Natural killer cell (primary cell): ENCODE measurements at regions not wholly inside any gene's neighbourhood (a gene's known extent, or its start where the extent isn't known, plus 50 kb on each side); places are given as distances from the start of the nearest gene placed in this dataset.

ENCODE experiments used
- ATAC-seq, 3 donors: fragments of 150-1000 bp in 2 of 3; fragments of 200-7000 bp in 1 of 3; cut with Tn5 transposase; 1 replicate in 1 of 3; 2 replicates in 2 of 3; pipeline ENCODE4 v1.10.0; 2021; ENCODE audit warnings: mild to moderate bottlenecking in 2 of 3, moderate library complexity in 2 of 3
- DNase-seq, 2 donors: peaks; one replicate each; pipeline versions ENCODE4 v3.0.0 to v3.0.0-alpha.2; 2013 to 2021; ENCODE audit warnings: mixed read lengths in 1 of 2
- H3K27ac ChIP-seq: one replicate; pipeline ENCODE4 v1.5.1; 2013; ENCODE audit warnings: mild to moderate bottlenecking, low read length
- H3K27me3 ChIP-seq: one replicate; pipeline ENCODE4 v1.6.1; 2013; ENCODE audit warnings: low read length; ENCODE audit not compliant: control insufficient read depth, insufficient read depth
- H3K36me3 ChIP-seq: one replicate; pipeline ENCODE4 v1.6.1; 2013; ENCODE audit warnings: low read length; ENCODE audit not compliant: control insufficient read depth, insufficient read depth
- H3K4me1 ChIP-seq: one replicate; pipeline ENCODE4 v1.6.1; 2013; ENCODE audit warnings: low read length; ENCODE audit not compliant: control insufficient read depth, insufficient read depth
- H3K4me3 ChIP-seq: one replicate; pipeline ENCODE4 v1.5.1; 2013; ENCODE audit warnings: low read length
- H3K9me3 ChIP-seq: one replicate; pipeline ENCODE4 v1.6.1; 2013; ENCODE audit warnings: low read length; ENCODE audit not compliant: control insufficient read depth, insufficient read depth
- H3K27ac Mint-ChIP-seq, 2 donors: one replicate each; pipeline ENCODE4 v1.8.0; 2022; ENCODE audit warnings: mild to moderate bottlenecking in 2 of 2, mixed read lengths in 2 of 2, moderate library complexity in 1 of 2
- H3K27me3 Mint-ChIP-seq, 2 donors: one replicate each; pipeline ENCODE4 v1.8.0; 2022; ENCODE audit warnings: low read depth in 2 of 2, mixed read lengths in 2 of 2
- H3K36me3 Mint-ChIP-seq: one replicate; pipeline ENCODE4 v1.8.0; 2022; ENCODE audit warnings: mixed read lengths
- H3K4me1 Mint-ChIP-seq, 2 donors: one replicate each; pipeline ENCODE4 v1.8.0; 2022; ENCODE audit warnings: mixed read lengths in 2 of 2
- H3K4me3 Mint-ChIP-seq: one replicate; pipeline ENCODE4 v1.8.0; 2022; ENCODE audit warnings: mild to moderate bottlenecking, moderate library complexity, mixed read lengths
- H3K9me3 Mint-ChIP-seq, 2 donors: one replicate each; pipeline ENCODE4 v1.8.0; 2022; ENCODE audit warnings: mixed read lengths in 2 of 2
- CTCF ChIP-seq: fragments of 200-600 bp; IDR thresholded peaks from one replicate; pipeline ENCODE4 v1.8.0; 2022; ENCODE audit warnings: antibody characterized with exemption
- WGBS: methylation state at CpG from one replicate; pipeline ENCODE4 v1.1.7; 2013; ENCODE audit warnings: missing lambda C conversion rate; ENCODE audit not compliant: insufficient coverage; 5-methylcytosine and 5-hydroxymethylcytosine counted together
- intact Hi-C: fragments of 100-400 bp; cut with micrococcal nuclease; formaldehyde crosslinking; loops from one replicate; pipeline ENCODE4 v1.14.2; 2022

- ATAC-seq (no peak), DNase-seq (no peak)
- H3K36me3 ChIP-seq: no peaks in the 10 kb centered on the region
- H3K27me3 ChIP-seq: no peaks in the 10 kb centered on the region
- intact Hi-C loops: no loop called here
- Mint-ChIP-seq H3K4me3 (no peak overlapping the region), H3K27ac (no peak overlapping the region), H3K27me3 (no peaks in the 10 kb centered on the region), H3K36me3 (no peaks in the 10 kb centered on the region), H3K4me1 (no peaks in the 10 kb centered on the region), H3K9me3 (peaks cover 9 to 26% of the 10 kb centered on the region in 2 donors)
- H3K4me1 ChIP-seq: no peaks in the 10 kb centered on the region
- TF ChIP-seq CTCF: no peak
- no peak overlapping the region for H3K4me3 ChIP-seq
- H3K9me3 ChIP-seq: no peaks in the 10 kb centered on the region
- H3K27ac ChIP-seq: no peak overlapping the region
These were observed 381.1 kb downstream of the OXSM start for GRCh38 chr3:26171006-26171405.

- Histone ChIP-seq H3K9me3 (peaks cover 3% of the 10 kb centered on the region), H3K27me3 (no peaks in the 10 kb centered on the region), H3K36me3 (no peaks in the 10 kb centered on the region), H3K27ac (no peak overlapping the region), H3K4me1 (no peaks in the 10 kb centered on the region), H3K4me3 (no peak overlapping the region)
- no peaks in the 10 kb centered on the region for H3K36me3 Mint-ChIP-seq
- H3K27me3 Mint-ChIP-seq: no peaks in the 10 kb centered on the region
- DNase-seq (no peak), ATAC-seq (no peak)
- H3K4me3 Mint-ChIP-seq: no peak overlapping the region
- no peak overlapping the region for H3K27ac Mint-ChIP-seq
- 80% methylated on average over 1 of the region's 1 CpG for WGBS
- H3K4me1 Mint-ChIP-seq: no peaks in the 10 kb centered on the region
- intact Hi-C loops: no loop called here
- no peak for TF ChIP-seq CTCF
- H3K9me3 Mint-ChIP-seq: peaks cover 11 to 22% of the 10 kb centered on the region in 2 donors
These were observed 401.7 kb downstream of the OXSM start for GRCh38 chr3:26191556-26191955.

- 83% methylated on average over 2 of the region's 3 CpGs for WGBS
- no peaks in the 10 kb centered on the region for H3K4me1 ChIP-seq
- ATAC-seq (no peak), DNase-seq (no peak)
- no peaks in the 10 kb centered on the region for H3K36me3 ChIP-seq
- no peak overlapping the region for H3K4me3 ChIP-seq
- intact Hi-C loops: no loop called here
- no peaks in the 10 kb centered on the region for H3K27me3 Mint-ChIP-seq
- no peak overlapping the region for H3K27ac Mint-ChIP-seq
- TF ChIP-seq CTCF: no peak
- peaks cover 3% of the 10 kb centered on the region for H3K9me3 ChIP-seq
- H3K36me3 Mint-ChIP-seq: no peaks in the 10 kb centered on the region
- H3K9me3 Mint-ChIP-seq: peaks cover 8 to 19% of the 10 kb centered on the region in 2 donors
- no peaks in the 10 kb centered on the region for H3K27me3 ChIP-seq
- H3K4me1 Mint-ChIP-seq: no peaks in the 10 kb centered on the region
- no peak overlapping the region for H3K27ac ChIP-seq
- no peak overlapping the region for H3K4me3 Mint-ChIP-seq
These were observed 403.7 kb downstream of the OXSM start for GRCh38 chr3:26193558-26193957.

GRCh38 chr3:26196781-26197180 lies 406.9 kb downstream of the OXSM start:
- Histone ChIP-seq H3K9me3 (peaks cover 2% of the 10 kb centered on the region), H3K4me1 (no peaks in the 10 kb centered on the region), H3K27ac (no peak overlapping the region), H3K4me3 (no peak overlapping the region), H3K27me3 (no peaks in the 10 kb centered on the region), H3K36me3 (no peaks in the 10 kb centered on the region)
- intact Hi-C loops: no loop called here
- no peak for ATAC-seq
- Mint-ChIP-seq H3K4me1 (no peaks in the 10 kb centered on the region), H3K9me3 (peaks cover 0 to 6% of the 10 kb centered on the region in 2 donors), H3K27me3 (no peaks in the 10 kb centered on the region), H3K27ac (no peak overlapping the region), H3K36me3 (no peaks in the 10 kb centered on the region), H3K4me3 (no peak overlapping the region)
- no peak for TF ChIP-seq CTCF
- no peak for DNase-seq
